ENCODE measurements at regions not wholly inside any gene's neighbourhood (a gene's known extent, or its start where the extent isn't known, plus 50 kb on each side); places are given as distances from the start of the nearest gene placed in this dataset.

DNA sequence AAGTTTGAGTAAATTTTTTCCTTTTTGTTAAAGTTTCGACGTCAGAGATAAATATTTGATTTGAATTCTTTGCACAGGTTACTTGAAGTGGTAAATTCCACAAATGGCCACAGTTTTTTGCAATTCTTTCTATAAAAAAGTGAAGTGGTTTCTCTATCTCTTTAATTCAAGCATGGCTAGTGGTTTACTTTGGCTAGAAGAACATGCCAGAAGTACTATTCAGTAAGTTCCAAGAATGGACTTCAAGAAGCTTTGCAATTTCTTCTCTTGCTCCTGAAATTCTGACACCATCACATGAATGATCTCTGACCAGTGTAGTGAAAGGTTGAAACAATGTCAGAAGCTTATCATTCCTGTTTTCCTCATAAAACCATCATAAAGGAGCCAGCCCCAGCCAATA lies 55.7 kb upstream of the RNPC3 start:
- no peak overlapping the region for H3K4me3 ChIP-seq (ENCODE audit: low read depth, low read length)
- no peak for DNase-seq (ENCODE audit: low read depth)
- TF ChIP-seq, protein P1, sequence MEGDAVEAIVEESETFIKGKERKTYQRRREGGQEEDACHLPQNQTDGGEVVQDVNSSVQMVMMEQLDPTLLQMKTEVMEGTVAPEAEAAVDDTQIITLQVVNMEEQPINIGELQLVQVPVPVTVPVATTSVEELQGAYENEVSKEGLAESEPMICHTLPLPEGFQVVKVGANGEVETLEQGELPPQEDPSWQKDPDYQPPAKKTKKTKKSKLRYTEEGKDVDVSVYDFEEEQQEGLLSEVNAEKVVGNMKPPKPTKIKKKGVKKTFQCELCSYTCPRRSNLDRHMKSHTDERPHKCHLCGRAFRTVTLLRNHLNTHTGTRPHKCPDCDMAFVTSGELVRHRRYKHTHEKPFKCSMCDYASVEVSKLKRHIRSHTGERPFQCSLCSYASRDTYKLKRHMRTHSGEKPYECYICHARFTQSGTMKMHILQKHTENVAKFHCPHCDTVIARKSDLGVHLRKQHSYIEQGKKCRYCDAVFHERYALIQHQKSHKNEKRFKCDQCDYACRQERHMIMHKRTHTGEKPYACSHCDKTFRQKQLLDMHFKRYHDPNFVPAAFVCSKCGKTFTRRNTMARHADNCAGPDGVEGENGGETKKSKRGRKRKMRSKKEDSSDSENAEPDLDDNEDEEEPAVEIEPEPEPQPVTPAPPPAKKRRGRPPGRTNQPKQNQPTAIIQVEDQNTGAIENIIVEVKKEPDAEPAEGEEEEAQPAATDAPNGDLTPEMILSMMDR (IDR thresholded peaks at IDR 0.05; ENCODE audit: low read depth, low read length, missing control alignments), result no peak

DNA sequence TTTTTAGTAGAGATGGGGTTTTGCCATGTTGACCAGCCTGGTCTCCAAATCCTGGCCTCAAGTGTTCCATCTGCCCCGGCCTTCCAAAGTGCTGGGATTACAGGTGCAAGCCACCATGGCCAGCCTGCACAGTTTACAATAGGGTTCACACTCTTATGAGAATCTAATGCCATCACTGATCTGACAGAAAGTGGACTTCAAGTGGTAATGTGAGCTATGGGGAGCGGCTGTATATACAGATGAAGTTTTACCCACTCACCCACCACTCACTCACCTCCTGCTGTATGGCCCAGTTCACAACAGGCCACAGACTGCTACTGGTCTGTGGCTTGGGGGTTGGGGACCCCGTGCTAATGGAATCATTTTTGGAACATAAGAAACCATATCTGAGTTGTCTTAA lies 58.4 kb upstream of the RNPC3 start:
- TF ChIP-seq, protein P1 (IDR thresholded peaks at IDR 0.05; ENCODE audit: low read depth, low read length, missing control alignments), result no peak
- no peak for DNase-seq (ENCODE audit: low read depth)
- H3K4me3 ChIP-seq (ENCODE audit: low read depth, low read length), result no peak overlapping the region

DNA sequence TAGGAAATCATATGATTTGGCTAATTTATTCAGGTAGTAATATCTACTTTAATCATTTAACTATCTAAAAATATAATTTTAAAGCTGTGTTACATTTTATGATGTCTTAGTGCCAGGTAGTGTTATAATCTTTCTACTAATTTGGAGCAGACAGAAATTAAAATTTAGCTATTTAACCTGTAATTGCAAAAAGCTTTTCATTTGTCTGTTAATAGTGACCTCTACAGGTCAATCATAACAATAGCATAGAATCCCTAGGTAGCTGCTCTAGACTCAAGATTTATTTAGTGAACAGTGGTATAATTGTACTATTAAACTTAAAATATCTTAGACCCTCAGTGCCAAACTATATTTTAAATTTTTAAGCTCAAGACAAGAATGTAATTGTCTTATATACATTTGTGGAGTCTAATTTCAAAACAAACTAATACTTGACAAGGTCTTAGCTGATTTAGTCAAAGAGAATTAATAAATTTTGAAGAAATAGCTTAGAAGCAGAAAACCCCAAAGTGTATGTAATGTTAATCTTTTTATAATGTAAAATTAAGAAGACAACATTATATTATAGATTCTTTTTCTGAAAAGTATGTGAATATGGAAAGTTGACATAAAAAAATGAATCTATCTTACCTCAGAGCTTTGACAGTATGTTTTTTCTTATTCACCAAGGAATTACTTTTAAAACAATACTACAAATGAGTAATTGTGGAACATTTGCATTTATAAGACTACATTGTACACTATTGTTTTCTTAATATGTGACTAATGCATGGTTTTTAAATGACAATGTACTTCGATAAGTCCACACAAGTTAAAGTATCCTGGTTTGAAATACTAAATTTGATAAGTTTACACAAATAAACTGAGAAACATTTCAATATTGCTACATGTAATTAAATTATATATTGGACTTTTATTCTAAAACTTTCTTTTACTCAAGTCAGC lies 64.1 kb upstream of the RNPC3 start:
- TF ChIP-seq, protein P1 (IDR thresholded peaks at IDR 0.05; ENCODE audit: low read depth, low read length, missing control alignments), result peak; percentile 47
- no peak for DNase-seq (ENCODE audit: low read depth)
- no peak overlapping the region for H3K4me3 ChIP-seq (ENCODE audit: low read depth, low read length)

DNA sequence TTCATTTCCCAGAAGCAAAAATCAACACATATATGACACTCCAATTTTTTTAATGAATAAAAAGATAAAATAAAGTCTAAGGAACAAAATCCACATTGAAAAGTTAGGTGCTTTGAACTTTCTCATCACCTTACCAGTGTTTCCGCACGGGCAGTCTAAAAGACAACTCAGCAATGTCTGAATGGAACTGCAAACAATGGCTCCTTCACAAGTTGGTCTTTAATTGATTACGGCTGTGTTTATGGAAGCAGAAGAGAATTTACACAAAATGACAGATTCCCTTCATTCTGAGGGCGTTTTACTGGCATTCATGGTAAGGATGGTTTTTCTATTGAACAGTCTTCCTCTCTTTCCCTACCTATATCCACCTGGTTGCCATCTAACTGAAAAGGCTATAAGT lies 65.0 kb upstream of the RNPC3 start:
- no peak for DNase-seq (ENCODE audit: low read depth)
- TF ChIP-seq, protein P1 (IDR thresholded peaks at IDR 0.05; ENCODE audit: low read depth, low read length, missing control alignments), result no peak
- H3K4me3 ChIP-seq (ENCODE audit: low read depth, low read length), result no peak overlapping the region

DNA sequence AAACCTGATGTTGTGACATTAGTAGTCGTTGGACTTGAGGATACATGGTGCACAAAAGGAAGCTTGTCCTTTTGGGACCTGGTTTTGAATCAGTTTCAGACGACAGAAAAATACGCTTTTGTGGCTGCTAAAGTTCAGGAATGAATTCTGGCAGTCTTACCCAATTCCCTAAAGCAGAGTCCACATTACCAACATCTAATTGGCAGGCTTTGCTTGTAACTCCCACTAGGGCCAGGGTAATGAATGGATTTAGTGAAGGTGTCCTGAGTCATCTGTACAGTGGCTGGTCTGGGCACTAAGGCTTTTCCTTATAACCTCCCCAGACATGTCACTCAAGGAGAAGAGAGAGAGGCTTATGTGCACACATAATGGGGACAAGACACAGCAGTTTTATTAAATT lies 66.2 kb upstream of the RNPC3 start:
- no peak for DNase-seq (ENCODE audit: low read depth)
- TF ChIP-seq, protein P1 (IDR thresholded peaks at IDR 0.05; ENCODE audit: low read depth, low read length, missing control alignments), result no peak
- H3K4me3 ChIP-seq (ENCODE audit: low read depth, low read length), result no peak overlapping the region

DNA sequence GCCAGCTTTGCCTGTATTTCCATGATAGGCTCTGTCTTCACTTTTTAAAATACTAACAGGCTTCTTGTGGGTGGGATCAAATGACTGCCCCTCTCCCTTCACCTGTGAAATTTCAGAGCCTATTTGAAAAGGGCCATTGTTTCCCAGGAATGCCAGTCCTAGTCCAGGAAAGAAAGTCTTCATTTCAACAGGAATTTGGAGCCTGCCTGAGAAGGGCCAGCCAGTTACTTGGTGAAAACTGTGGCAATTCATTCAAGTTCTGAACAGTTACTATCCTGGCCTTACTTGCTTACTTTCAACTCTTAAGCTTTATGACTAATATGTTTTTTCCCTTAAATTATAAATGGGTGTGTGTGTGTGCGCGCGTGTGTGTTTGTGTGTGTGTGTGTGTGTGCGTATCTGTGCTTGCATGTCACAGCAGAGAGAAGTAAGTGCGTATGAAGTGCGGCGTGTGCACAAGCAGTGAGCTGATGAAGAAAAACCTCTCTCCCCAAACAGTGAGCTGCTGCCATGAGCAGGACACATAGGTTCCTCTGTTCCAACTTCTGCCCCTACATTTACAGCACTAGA lies 67.5 kb upstream of the RNPC3 start:
- H3K4me3 ChIP-seq (ENCODE audit: low read depth, low read length), result no peak overlapping the region
- DNase-seq (ENCODE audit: low read depth), result no peak

More for the DNA sequence above, 67.5 kb upstream of the RNPC3 start:
- TF ChIP-seq, protein P1 (IDR thresholded peaks at IDR 0.05; ENCODE audit: low read depth, low read length, missing control alignments), result no peak

Measured in GM12864 (cell line).